ENCODE measurements at regions not wholly inside any gene's neighbourhood (a gene's known extent, or its start where the extent isn't known, plus 50 kb on each side); places are given as distances from the start of the nearest gene placed in this dataset.

DNA sequence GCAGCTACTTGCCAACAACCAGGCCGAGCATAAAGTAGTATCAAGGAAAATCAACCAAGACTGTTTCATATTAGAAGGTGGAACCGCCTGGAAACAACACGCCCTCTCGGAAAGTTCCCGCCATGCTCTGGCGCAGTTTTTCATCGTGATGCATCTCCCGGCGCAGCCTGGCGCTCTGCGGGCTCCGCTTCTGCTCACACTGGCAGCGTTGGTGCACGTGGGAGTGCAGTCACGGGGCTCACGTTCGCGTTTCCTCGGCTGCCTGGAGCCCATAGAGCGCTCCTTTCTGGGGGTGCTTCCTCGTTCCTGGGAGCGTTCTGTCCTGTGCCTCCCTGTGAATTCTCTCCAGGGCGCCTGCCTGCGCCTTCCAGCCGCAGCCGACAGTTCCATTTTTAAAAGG, 227.3 kb downstream of the TBXT start:
- Mint-ChIP-seq H3K27me3 (peaks cover 15% of the 10 kb centered on the region), H3K27ac (no peak overlapping the region), H3K9me3 (ENCODE audit: low read depth) (peaks cover 5% of the 10 kb centered on the region), H3K36me3 (ENCODE audit: insufficient read depth) (no peaks in the 10 kb centered on the region), H3K4me1 (ENCODE audit: low read depth) (peaks cover 6% of the 10 kb centered on the region), H3K4me3 (ENCODE audit: low read depth) (no peak overlapping the region)
- DNase-seq (ENCODE audit: low spot score, unreplicated experiment): no peak
- TF ChIP-seq, protein P1, sequence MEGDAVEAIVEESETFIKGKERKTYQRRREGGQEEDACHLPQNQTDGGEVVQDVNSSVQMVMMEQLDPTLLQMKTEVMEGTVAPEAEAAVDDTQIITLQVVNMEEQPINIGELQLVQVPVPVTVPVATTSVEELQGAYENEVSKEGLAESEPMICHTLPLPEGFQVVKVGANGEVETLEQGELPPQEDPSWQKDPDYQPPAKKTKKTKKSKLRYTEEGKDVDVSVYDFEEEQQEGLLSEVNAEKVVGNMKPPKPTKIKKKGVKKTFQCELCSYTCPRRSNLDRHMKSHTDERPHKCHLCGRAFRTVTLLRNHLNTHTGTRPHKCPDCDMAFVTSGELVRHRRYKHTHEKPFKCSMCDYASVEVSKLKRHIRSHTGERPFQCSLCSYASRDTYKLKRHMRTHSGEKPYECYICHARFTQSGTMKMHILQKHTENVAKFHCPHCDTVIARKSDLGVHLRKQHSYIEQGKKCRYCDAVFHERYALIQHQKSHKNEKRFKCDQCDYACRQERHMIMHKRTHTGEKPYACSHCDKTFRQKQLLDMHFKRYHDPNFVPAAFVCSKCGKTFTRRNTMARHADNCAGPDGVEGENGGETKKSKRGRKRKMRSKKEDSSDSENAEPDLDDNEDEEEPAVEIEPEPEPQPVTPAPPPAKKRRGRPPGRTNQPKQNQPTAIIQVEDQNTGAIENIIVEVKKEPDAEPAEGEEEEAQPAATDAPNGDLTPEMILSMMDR (IDR thresholded peaks at IDR 0.05; ENCODE audit: unreplicated experiment): no peak

DNA sequence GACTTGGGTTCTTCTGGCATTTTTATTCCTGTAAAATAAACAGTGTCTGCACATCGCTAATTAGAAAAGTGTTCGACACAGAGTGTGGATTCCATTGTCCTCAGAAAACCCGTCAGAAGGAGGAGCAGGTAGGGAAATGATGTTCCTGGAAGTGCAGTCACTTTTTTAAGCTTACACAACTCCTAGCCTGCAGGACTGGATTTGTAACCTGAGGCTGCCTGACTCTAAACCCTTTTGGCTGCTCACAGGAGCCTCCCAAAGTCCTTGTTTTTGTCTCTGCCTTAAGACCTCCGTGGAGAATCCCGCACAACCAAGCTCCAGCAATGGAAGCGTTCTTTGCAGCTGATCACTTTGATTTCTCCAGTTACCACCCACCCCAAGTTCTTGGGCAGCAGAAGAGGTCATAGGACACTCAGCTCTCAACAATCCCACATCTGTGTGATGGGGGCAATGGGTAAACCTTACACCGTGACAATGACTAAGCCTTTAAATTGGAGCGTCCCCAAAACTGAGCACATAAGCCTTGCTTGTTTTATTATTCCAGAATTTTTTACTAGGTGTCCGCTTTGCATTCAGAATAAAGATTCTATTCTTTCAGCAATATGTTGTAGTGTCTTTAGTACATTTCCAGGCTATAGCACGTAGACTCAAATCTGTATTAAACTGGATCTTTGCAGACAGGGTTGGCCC, 227.9 kb downstream of the TBXT start:
- Mint-ChIP-seq H3K4me1 (ENCODE audit: low read depth) (peaks cover 6% of the 10 kb centered on the region), H3K27me3 (peaks cover 21% of the 10 kb centered on the region), H3K27ac (no peak overlapping the region), H3K9me3 (ENCODE audit: low read depth) (peaks cover 8% of the 10 kb centered on the region), H3K4me3 (ENCODE audit: low read depth) (no peak overlapping the region), H3K36me3 (ENCODE audit: insufficient read depth) (no peaks in the 10 kb centered on the region)
- DNase-seq (ENCODE audit: low spot score, unreplicated experiment): no peak
- TF ChIP-seq, protein P1 (IDR thresholded peaks at IDR 0.05; ENCODE audit: unreplicated experiment): no peak

DNA sequence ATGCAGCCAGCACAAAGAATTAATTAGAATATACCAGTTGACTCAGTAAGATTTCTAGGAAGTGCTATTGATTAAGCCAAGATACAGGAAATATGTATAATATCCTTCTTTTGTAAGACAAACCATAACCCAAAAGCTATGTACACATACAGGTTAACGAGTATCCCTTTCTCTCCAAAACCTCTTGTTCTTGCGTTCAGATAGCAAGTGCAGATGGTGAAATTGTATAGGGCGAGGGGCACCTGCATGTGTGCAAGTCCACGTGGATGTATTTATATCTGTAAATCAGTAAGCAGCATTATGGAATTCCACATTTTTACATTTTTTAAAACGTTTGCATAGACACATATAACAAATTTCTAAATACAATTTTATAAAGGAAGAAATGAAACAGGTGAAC, 228.6 kb downstream of the TBXT start:
- Mint-ChIP-seq H3K27me3 (peaks cover 25% of the 10 kb centered on the region), H3K27ac (no peak overlapping the region)

DNA sequence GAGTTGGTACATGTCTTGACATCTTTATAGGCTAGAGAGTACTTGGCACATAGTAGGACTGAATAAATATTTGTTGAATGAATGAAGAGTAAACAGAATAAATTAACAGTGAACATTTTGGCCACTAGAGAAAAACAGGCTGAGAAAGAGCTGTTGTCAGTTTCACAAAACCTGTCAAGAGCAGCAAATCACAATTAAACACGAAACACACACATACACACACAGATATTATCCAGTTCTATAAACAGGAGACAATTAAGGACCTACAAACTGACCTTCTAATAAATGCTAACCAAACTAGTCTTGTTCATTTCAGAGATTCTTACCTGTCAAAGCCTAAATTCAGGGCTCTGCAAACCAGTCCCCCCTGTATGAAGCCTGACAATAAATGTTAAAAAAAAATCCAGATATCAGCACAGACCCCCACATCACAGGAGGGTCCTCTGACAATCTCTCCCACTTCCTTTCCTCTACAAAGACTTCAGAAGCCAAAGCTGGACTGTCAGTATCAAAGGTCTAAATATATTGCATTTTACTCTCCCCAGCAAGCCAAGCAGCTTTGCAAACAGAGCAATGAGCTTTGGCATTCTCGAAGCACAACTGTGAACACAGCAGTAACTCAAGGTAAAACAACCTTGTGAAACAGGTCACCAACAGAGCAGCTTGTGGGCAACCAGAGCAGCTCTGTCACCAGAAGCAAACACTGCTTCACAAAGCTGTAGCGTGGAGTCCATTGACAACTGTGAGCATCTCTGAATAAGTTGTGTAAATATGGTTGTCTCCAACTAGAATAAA, 229.9 kb downstream of the TBXT start:
- no peak overlapping the region for H3K27ac Mint-ChIP-seq
- peaks cover 6% of the 10 kb centered on the region for H3K4me1 Mint-ChIP-seq (ENCODE audit: low read depth)
- H3K36me3 Mint-ChIP-seq (ENCODE audit: insufficient read depth): no peaks in the 10 kb centered on the region
- no peak for DNase-seq (ENCODE audit: low spot score, unreplicated experiment)
- H3K9me3 Mint-ChIP-seq (ENCODE audit: low read depth): peaks cover 8% of the 10 kb centered on the region
- H3K27me3 Mint-ChIP-seq: peaks cover 28% of the 10 kb centered on the region
- H3K4me3 Mint-ChIP-seq (ENCODE audit: low read depth): no peak overlapping the region
- TF ChIP-seq, protein P1 (IDR thresholded peaks at IDR 0.05; ENCODE audit: unreplicated experiment): no peak

More for the DNA sequence above, 228.6 kb downstream of the TBXT start:
- DNase-seq (ENCODE audit: low spot score, unreplicated experiment): no peak
- TF ChIP-seq, protein P1 (IDR thresholded peaks at IDR 0.05; ENCODE audit: unreplicated experiment): no peak
- H3K9me3 Mint-ChIP-seq (ENCODE audit: low read depth): peaks cover 8% of the 10 kb centered on the region
- H3K4me3 Mint-ChIP-seq (ENCODE audit: low read depth): no peak overlapping the region
- peaks cover 6% of the 10 kb centered on the region for H3K4me1 Mint-ChIP-seq (ENCODE audit: low read depth)
- H3K36me3 Mint-ChIP-seq (ENCODE audit: insufficient read depth): no peaks in the 10 kb centered on the region

DNA sequence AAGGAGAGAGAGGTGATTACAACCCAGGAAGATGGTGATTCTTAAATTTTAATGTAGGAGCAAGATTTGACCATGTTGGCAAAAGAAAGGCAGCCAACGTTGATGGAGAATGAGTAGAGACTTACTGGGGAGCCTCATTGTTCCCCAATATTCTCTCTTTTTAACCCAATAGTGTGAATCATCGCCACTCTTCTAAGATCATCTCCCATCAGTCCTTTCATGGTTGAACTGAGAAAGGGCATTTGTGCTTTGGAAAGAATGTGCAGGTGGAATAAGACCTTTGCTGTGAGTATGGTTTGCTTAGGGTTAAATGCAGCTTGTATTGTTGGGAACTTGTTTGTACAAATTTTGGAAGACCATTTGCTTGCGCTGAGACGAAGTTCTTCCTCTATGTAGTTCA, 231.0 kb downstream of the TBXT start:
- no peak overlapping the region for H3K27ac Mint-ChIP-seq
- peaks cover 8% of the 10 kb centered on the region for H3K9me3 Mint-ChIP-seq (ENCODE audit: low read depth)
- H3K36me3 Mint-ChIP-seq (ENCODE audit: insufficient read depth): no peaks in the 10 kb centered on the region
- H3K27me3 Mint-ChIP-seq: peaks cover 29% of the 10 kb centered on the region
- peaks cover 6% of the 10 kb centered on the region for H3K4me1 Mint-ChIP-seq (ENCODE audit: low read depth)
- TF ChIP-seq, protein P1 (IDR thresholded peaks at IDR 0.05; ENCODE audit: unreplicated experiment): no peak
- DNase-seq (ENCODE audit: low spot score, unreplicated experiment): no peak
- no peak overlapping the region for H3K4me3 Mint-ChIP-seq (ENCODE audit: low read depth)
